GM19395 (cell line): ENCODE measurements at regions not wholly inside any gene's neighbourhood (a gene's known extent, or its start where the extent isn't known, plus 50 kb on each side); places are given as distances from the start of the nearest gene placed in this dataset.

Source experiments
- ATAC-seq: cut with Tn5 transposase; IDR thresholded peaks from one replicate; pipeline ENCODE4 v1.9.1; 2021; ENCODE audit warnings: mild to moderate bottlenecking, moderate library complexity; ENCODE audit not compliant: unreplicated experiment

- ATAC-seq, result no peak
Observed at GRCh38 chr6:148081076-148081475, 261.6 kb upstream of the SASH1 start.

- no peak for ATAC-seq
Observed at GRCh38 chr6:148082044-148082443, 260.6 kb upstream of the SASH1 start.

GRCh38 chr6:148082696-148083095, 259.9 kb upstream of the SASH1 start:
- ATAC-seq, result no peak

- ATAC-seq, result no peak
Observed at GRCh38 chr6:148085631-148086331, 256.9 kb upstream of the SASH1 start.

GRCh38 chr6:148086386-148086785, 256.3 kb upstream of the SASH1 start:
- ATAC-seq, result no peak

GRCh38 chr6:148086843-148087242, 255.8 kb upstream of the SASH1 start:
- no peak for ATAC-seq

GRCh38 chr6:148087659-148088058, 255.0 kb upstream of the SASH1 start:
- no peak for ATAC-seq

GRCh38 chr6:148090326-148090725, 252.3 kb upstream of the SASH1 start:
- ATAC-seq, result no peak

GRCh38 chr6:148091394-148091793, 251.2 kb upstream of the SASH1 start:
- no peak for ATAC-seq

- ATAC-seq, result no peak
Observed at GRCh38 chr6:148103436-148103835, 239.2 kb upstream of the SASH1 start.

- no peak for ATAC-seq
Observed at GRCh38 chr6:148104131-148104530, 238.5 kb upstream of the SASH1 start.

GRCh38 chr6:148105695-148106094, 236.9 kb upstream of the SASH1 start:
- no peak for ATAC-seq

GRCh38 chr6:148107911-148108310, 234.7 kb upstream of the SASH1 start:
- no peak for ATAC-seq

GRCh38 chr6:148109732-148110131, 232.9 kb upstream of the SASH1 start:
- no peak for ATAC-seq

GRCh38 chr6:148110925-148111324, 231.7 kb upstream of the SASH1 start:
- ATAC-seq, result no peak

- ATAC-seq, result no peak
Observed at GRCh38 chr6:148112851-148113319, 229.8 kb upstream of the SASH1 start.

- no peak for ATAC-seq
Observed at GRCh38 chr6:148116001-148116400, 226.6 kb upstream of the SASH1 start.

GRCh38 chr6:148118244-148118643, 224.4 kb upstream of the SASH1 start:
- ATAC-seq, result no peak

- no peak for ATAC-seq
Observed at GRCh38 chr6:148128014-148128730, 214.5 kb upstream of the SASH1 start.

GRCh38 chr6:148134592-148134991, 208.0 kb upstream of the SASH1 start:
- no peak for ATAC-seq

GRCh38 chr6:148136586-148136985, 206.1 kb upstream of the SASH1 start:
- no peak for ATAC-seq

- no peak for ATAC-seq
Observed at GRCh38 chr6:148137652-148138051, 205.0 kb upstream of the SASH1 start.
